ENCODE measurements at regions not wholly inside any gene's neighbourhood (a gene's known extent, or its start where the extent isn't known, plus 50 kb on each side); places are given as distances from the start of the nearest gene placed in this dataset.
"Not testable (repeated sequence)": the region's sequence is repeated elsewhere in the genome, so short reads cannot be mapped to it uniquely, and the experiment has no call there.

- DNase-seq = not testable (repeated sequence)
Measured at GRCh38 chr11:38116616-38117015, 1518.6 kb upstream of the RAG2 start.

- not testable (repeated sequence) for DNase-seq
Measured at GRCh38 chr11:38115381-38115780, 1517.3 kb upstream of the RAG2 start.

DNA sequence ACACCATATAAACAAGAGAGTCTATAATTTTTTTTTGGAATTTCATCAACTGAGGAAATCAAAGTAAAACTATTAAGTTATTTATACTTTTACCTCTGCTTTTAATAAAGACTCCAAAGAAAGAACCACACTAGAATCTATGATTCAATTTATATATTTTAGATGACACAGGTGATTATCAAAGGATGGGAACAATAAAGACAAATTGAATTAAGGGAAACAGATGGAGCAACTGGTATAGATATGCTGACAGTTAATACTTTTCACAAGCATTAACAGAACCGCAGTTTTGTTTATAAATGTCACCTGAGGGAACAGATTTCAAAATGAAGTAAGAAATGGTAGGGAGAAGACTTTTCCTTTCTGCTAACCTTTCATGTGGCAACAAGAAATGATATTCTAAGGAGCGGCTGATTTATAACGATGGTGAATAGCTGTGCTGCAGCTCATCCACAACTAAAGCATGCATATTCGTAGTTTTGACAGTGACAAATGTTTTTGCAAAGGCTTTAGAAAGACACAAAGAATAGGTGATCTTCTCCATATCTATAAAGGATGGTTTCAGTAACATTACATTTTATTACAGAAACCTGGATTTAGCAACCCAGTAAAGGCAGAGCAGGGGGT lies 1502.9 kb upstream of the RAG2 start:
- DNase-seq = no peak

DNA sequence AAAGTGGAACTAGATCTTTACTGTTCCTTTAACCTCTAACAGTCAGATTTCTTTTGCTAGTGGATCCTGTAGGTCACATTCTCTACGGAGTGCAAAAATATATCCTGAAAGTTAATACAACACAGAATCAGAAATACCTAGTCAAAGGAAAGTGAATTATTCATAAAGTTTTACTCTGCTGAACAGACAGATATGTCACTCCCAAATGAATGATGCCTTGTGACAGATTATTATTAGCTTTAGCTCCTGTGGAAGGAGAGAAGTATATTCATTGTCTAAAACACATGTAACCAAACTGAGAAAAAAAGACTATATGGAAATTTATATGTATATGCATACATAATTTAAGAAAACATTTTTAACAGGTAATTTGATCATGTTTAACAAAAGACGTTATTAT lies 1497.2 kb upstream of the RAG2 start:
- DNase-seq = no peak

- DNase-seq = no peak
Measured at GRCh38 chr11:38089726-38090125, 1491.7 kb upstream of the RAG2 start.

DNA sequence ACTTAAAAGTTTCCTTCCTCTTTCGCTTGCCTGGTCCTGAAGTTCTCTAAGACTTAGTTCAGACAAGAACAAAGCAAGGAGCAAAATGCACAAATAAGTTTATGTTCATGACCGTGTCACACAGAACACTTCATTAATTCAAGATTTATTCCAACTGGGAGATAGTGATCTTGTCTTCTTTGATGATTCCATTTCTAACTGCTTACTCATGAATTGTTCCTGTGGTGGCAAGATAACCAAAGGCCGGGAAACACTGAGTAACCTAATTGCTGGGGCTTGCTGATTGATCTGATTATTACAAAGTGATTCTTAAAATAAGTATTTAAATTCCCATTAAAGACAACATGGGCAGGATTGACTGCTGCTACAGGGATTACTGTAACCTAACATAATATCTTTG lies 1462.9 kb upstream of the RAG2 start:
- no peak for DNase-seq

- no peak for DNase-seq
Measured at GRCh38 chr11:38060136-38060535, 1462.1 kb upstream of the RAG2 start.

DNA sequence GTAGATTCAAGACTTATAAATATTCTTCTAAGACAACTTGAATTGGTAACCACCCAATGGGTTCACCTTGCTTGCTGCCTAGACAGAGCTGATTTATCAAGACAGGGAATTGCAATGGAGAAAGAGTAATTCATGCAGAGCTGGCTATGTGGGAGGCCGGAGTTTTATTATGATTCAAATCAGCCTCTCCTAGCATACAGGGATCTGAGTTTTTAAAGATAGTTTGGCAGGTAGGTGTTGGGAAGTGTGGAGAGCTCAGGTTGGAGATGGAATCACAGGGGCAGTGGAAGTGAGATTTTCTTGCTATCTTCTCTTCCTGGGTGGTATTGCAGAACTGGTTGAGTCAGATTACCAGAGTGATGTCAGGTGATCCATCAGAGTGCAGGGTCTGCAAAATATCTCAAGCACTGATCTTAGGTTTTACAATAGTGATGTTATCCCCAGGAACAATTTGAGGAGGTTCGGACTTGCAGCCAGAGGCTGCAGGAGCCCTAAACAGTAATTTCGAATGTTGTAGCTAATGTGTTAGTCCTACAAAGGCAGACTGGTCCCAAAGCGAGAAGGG lies 1448.6 kb upstream of the RAG2 start:
- DNase-seq = no peak

GRCh38 chr11:38043060-38043459 lies 1445.0 kb upstream of the RAG2 start:
- no peak for DNase-seq

GRCh38 chr11:38038777-38039176 lies 1440.7 kb upstream of the RAG2 start:
- DNase-seq = no peak

DNA sequence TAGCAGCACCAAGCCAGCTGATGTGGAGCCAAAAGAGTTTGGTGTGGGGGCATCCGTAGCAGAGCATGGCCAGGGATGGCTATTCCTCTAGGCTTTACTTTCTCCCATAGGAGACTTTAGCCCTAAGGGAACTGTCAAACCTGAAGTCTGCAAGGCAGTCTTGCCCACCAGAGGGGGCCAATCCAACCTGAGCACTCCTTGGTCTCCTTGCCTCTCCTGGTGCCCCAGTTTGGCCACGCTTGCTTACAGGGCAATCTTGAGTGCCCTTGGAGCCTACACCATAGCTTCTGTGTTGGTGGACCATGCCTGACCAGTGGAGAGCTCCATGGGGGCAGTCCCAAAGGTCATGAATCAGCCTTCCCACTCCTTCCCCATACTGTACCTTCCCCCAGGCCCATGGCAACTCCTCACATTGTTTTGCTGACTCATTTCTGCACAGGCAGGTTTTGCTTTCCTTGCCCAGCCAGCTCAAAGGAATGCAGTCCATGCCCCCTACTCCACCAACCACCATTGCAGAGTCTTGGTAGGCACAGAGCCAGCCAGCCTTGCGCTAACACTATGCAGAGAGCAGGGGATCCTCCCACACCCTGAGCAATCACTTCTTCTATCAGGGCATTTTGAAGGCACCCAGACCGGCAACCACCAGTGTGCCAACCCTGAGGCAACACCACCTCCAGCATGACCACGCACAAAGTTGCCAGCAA lies 1421.2 kb upstream of the RAG2 start:
- DNase-seq = peak; percentile 26

DNA sequence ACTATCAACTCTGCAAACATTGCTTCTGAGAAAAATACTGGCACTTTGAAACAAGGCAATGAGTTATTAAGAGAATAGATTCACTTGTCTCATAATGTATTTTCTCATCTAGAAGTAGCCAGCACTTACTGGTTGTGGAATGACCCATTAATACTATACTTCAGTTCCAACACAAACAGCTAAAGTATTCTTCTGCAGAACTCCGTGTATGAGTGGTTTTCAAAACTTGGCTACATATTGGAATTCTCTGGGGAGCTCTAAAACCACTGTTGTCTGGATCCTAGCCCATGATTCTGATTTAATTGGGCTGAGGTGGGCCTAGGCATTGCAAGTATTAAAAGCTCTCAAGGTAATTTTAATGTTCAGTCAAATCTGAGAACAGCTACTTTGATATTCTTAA lies 1416.4 kb upstream of the RAG2 start:
- DNase-seq = no peak

DNA sequence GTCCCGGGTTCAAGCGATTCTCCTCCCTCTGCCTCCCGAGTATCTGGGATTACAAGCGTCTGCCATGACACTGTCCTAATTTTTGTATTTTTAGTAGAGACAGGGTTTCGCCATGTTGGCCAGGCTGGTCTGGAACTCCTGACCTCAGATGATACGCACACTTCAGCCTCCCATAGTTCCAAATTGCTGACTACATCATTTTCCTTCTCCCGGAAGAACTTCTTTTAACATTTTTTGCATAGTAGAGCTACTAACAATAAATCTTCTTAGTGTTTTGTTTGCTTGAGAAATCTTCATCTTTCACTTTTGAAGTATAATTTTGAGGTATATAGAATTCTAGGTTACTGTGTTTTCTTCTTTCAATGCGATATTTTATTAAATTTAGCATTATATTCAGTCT lies 1415.1 kb upstream of the RAG2 start:
- no peak for DNase-seq

- DNase-seq = no peak
Measured at GRCh38 chr11:38011496-38011895, 1413.5 kb upstream of the RAG2 start.

- DNase-seq = no peak
Measured at GRCh38 chr11:38009932-38010331, 1411.9 kb upstream of the RAG2 start.

DNA sequence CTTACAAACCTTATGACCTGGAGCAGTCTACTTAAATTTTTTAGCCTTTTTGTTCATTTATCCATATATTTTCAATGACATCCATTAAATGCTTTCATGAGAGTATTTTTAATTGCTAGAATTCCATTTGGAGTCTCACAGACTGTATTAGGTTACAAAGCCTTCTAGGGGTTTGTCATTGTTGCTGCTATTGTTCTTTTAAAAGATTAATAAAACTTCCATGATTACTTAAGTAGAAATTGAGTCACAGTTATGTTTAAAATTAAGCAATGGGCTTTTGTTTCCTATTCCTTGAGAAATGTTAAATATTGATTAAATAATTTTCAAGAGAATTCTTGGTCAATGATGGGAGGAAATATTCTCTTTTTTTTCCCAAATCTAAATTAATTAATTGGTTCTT lies 1408.4 kb upstream of the RAG2 start:
- no peak for DNase-seq

DNA sequence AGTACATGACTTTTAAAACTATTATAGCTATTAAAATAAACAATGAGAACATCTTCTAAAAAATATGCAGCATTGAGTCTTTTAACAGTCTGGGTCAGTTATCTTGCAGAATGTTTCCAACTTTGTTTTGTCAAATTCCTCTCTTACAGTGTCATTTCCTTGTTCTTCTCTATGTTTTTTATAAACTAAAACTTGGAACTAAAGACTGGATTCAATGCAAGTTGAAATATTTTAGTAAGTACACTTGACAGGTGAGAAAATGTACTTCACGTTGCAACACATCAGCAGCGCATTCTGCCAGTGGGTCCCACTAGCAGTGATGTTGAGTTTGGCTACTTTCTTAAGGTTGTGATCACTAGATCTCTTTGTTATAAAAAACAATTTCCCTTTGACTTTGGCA lies 1407.6 kb upstream of the RAG2 start:
- DNase-seq = no peak

- DNase-seq = no peak
Measured at GRCh38 chr11:37999171-37999570, 1401.1 kb upstream of the RAG2 start.

DNA sequence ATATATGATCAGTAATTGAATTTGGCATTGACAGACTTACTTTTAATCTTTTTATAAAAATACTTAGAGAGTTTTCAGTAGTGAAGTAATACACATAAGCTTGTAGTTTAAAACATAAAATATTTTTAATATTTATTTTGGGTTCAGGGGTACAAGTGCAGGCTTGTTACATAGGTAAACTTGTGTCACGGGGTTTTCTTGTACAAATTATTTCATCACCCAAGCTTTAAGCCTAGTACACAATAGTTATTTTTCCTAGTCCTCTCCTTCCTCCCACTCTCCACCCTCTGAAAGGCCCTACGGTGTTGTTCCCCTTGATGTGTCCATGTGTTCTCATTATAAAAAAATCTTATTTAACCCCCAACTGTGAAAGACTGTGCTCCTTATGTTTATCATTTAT lies 1397.8 kb upstream of the RAG2 start:
- no peak for DNase-seq

DNA sequence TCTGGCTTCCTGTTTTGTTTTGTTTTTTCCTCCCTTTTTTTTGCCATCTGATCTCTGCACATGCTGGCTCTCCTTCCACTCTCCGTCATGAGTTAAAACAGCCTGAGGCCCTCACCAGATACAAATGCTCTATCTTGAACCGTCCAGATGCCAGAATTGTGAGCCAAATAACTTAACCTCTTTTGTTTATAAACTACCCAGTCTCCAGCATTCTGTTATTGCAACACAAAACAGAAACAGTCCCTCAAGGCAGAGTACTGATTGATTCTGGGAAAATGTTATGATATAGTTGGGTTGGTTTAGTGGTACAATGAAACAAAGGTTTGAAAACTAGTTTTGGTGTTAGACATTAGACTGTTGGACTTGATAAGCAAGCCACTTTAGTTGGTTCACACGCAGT lies 1390.0 kb upstream of the RAG2 start:
- no peak for DNase-seq

- DNase-seq = no peak
Measured at GRCh38 chr11:37984991-37985390, 1387.0 kb upstream of the RAG2 start.

DNA sequence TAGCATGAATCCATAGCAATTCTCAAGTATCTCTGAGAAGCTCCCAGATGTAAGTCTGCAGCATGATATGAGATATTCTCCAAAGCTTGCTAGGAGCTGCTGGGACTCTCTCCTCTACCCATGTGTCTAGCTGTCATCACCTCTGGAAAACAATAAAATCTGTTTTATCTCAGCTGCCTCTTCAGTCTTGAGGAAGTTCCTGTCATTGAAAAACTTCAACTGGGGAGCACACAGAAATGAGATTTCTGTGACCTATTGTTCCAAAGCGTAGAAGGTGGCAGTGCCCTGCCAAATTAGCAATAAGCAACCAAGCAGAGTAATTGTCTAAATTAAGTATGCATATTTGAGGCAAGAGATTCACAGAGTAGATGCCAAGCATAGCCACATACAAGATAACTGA lies 1380.6 kb upstream of the RAG2 start:
- DNase-seq = no peak

GRCh38 chr11:37973941-37974340 lies 1375.9 kb upstream of the RAG2 start:
- DNase-seq = peak; percentile 50

- DNase-seq = no peak
Measured at GRCh38 chr11:37972691-37973090, 1374.7 kb upstream of the RAG2 start.

- not testable (repeated sequence) for DNase-seq
Measured at GRCh38 chr11:37969336-37969735, 1371.3 kb upstream of the RAG2 start.

All from DMS53 (cell line).